Loucy (cell line): ENCODE measurements at regions not wholly inside any gene's neighbourhood (a gene's known extent, or its start where the extent isn't known, plus 50 kb on each side); places are given as distances from the start of the nearest gene placed in this dataset.

Source experiments
- H2AFZ ChIP-seq: fragments of 200-600 bp; sonication (generic); 2 replicates; pipeline ENCODE4 v1.6.0; 2016; ENCODE audit warnings: antibody characterized with exemption, mild to moderate bottlenecking, low read length, moderate library complexity
- H3F3A ChIP-seq: fragments of 200-600 bp; 2 replicates; pipeline ENCODE4 v1.6.0; 2016; ENCODE audit warnings: antibody characterized with exemption, low read depth, mild to moderate bottlenecking
- H3K27me3 ChIP-seq: fragments of 200-600 bp; sonication (generic); 2 replicates; pipeline ENCODE4 v1.6.1; 2014; ENCODE audit warnings: low read length, mild to moderate bottlenecking; ENCODE audit not compliant: insufficient read depth, poor library complexity, severe bottlenecking
- H3K36me3 ChIP-seq: fragments of 200-600 bp; sonication (generic); 2 replicates; pipeline ENCODE4 v1.6.1; 2016; ENCODE audit warnings: low read length; ENCODE audit not compliant: insufficient read depth
- H3K4me1 ChIP-seq: fragments of 200-600 bp; sonication (generic); 2 replicates; pipeline ENCODE4 v1.5.1; 2014; ENCODE audit warnings: low read length, mild to moderate bottlenecking; ENCODE audit not compliant: insufficient read depth, poor library complexity, severe bottlenecking
- H3K4me2 ChIP-seq: fragments of 200-600 bp; sonication (generic); 2 replicates; pipeline ENCODE4 v1.6.0; 2014; ENCODE audit warnings: antibody characterized with exemption, low read length, low read depth, mild to moderate bottlenecking; ENCODE audit not compliant: poor library complexity, severe bottlenecking
- H3K4me3 ChIP-seq: fragments of 200-600 bp; sonication (generic); 2 replicates; pipeline ENCODE4 v1.5.1; 2014; ENCODE audit warnings: low read length, mild to moderate bottlenecking, mixed read lengths; ENCODE audit not compliant: poor library complexity, severe bottlenecking
- H3K79me2 ChIP-seq: fragments of 200-600 bp; sonication (generic); 2 replicates; pipeline ENCODE4 v1.6.1; 2014; ENCODE audit warnings: low read length; ENCODE audit not compliant: insufficient read depth
- H3K9ac ChIP-seq: fragments of 200-600 bp; sonication (generic); 2 replicates; pipeline ENCODE4 v1.6.0; 2014; ENCODE audit warnings: mild to moderate bottlenecking, low read depth, low read length, moderate library complexity; ENCODE audit not compliant: poor library complexity, severe bottlenecking
- H3K9me2 ChIP-seq: fragments of 200-600 bp; sonication (generic); replicated peaks from 2 replicates; pipeline ENCODE4 v1.6.1; 2016; ENCODE audit warnings: low read depth, low read length, mixed read lengths
- H3K9me3 ChIP-seq: fragments of 200-600 bp; sonication (generic); 2 replicates; pipeline ENCODE4 v1.6.1; 2014; ENCODE audit warnings: mild to moderate bottlenecking, antibody characterized with exemption, low read length, low read depth; ENCODE audit not compliant: insufficient read depth
- H4K20me1 ChIP-seq: fragments of 200-600 bp; sonication (generic); 2 replicates; pipeline ENCODE4 v1.6.0; 2014; ENCODE audit warnings: antibody characterized with exemption, low read length, mild to moderate bottlenecking; ENCODE audit not compliant: insufficient read depth, poor library complexity, severe bottlenecking
- CTCF ChIP-seq: fragments of 200-600 bp; sonication (generic); conservative IDR thresholded peaks from 2 replicates; pipeline ENCODE4 v1.5.1; 2014; ENCODE audit warnings: mild to moderate bottlenecking, antibody characterized with exemption, low read length
- EZH2phosphoT487 ChIP-seq: fragments of 200-600 bp; IDR thresholded peaks from 2 replicates; pipeline ENCODE4 v1.6.1; 2018; ENCODE audit warnings: antibody characterized with exemption, mild to moderate bottlenecking, moderate library complexity, borderline replicate concordance

GRCh38 chr2:2728635-2729034, 397.6 kb upstream of the MYT1L start:
- Histone ChIP-seq H3K27me3 (no peaks in the 10 kb centered on the region), H3K9ac (no peak overlapping the region)
- no peak for TF ChIP-seq CTCF
- no peak for TF ChIP-seq EZH2phosphoT487

GRCh38 chr2:2727876-2728511, 396.9 kb upstream of the MYT1L start:
- Histone ChIP-seq H3K9me3 (no peaks in the 10 kb centered on the region), H3F3A (no peaks in the 10 kb centered on the region), H3K4me3 (no peak overlapping the region), H3K9ac (no peak overlapping the region), H4K20me1 (no peaks in the 10 kb centered on the region), H3K4me2 (no peak overlapping the region), H3K79me2 (no peaks in the 10 kb centered on the region), H3K27me3 (no peaks in the 10 kb centered on the region), H3K36me3 (no peaks in the 10 kb centered on the region), H2AFZ (no peak overlapping the region), H3K4me1 (no peaks in the 10 kb centered on the region), H3K9me2 (no peaks in the 10 kb centered on the region)
- TF ChIP-seq EZH2phosphoT487, result no peak

More at GRCh38 chr2:2728635-2729034, 397.6 kb upstream of the MYT1L start:
- H3K9me3 ChIP-seq, result no peaks in the 10 kb centered on the region
- no peak overlapping the region for H2AFZ ChIP-seq
- H3K36me3 ChIP-seq, result no peaks in the 10 kb centered on the region
- H3K4me1 ChIP-seq, result no peaks in the 10 kb centered on the region
- no peak overlapping the region for H3K4me2 ChIP-seq
- H3K79me2 ChIP-seq, result no peaks in the 10 kb centered on the region
- H4K20me1 ChIP-seq, result no peaks in the 10 kb centered on the region
- H3K4me3 ChIP-seq, result no peak overlapping the region
- H3K9me2 ChIP-seq, result no peaks in the 10 kb centered on the region
- no peaks in the 10 kb centered on the region for H3F3A ChIP-seq

- no peak overlapping the region for H3K4me3 ChIP-seq
- no peaks in the 10 kb centered on the region for H3F3A ChIP-seq
- no peak overlapping the region for H3K9ac ChIP-seq
- no peaks in the 10 kb centered on the region for H3K4me1 ChIP-seq
- no peaks in the 10 kb centered on the region for H3K27me3 ChIP-seq
- no peaks in the 10 kb centered on the region for H3K79me2 ChIP-seq
- H3K9me3 ChIP-seq, result no peaks in the 10 kb centered on the region; the same call in 1 of the 2 replicates
- H3K36me3 ChIP-seq, result no peaks in the 10 kb centered on the region
- no peaks in the 10 kb centered on the region for H3K9me2 ChIP-seq
- H4K20me1 ChIP-seq, result no peaks in the 10 kb centered on the region
- TF ChIP-seq CTCF (no peak), EZH2phosphoT487 (no peak)
- H3K4me2 ChIP-seq, result no peak overlapping the region
- no peak overlapping the region for H2AFZ ChIP-seq
Measured at GRCh38 chr2:2726163-2726562, 395.1 kb upstream of the MYT1L start.

GRCh38 chr2:2723064-2723463, 392.0 kb upstream of the MYT1L start:
- Histone ChIP-seq H3K4me1 (no peaks in the 10 kb centered on the region), H2AFZ (no peak overlapping the region), H3K9me2 (no peaks in the 10 kb centered on the region), H3K36me3 (no peaks in the 10 kb centered on the region), H3K4me3 (no peak overlapping the region), H3K9me3 (no peaks in the 10 kb centered on the region; the same call in 1 of the 2 replicates), H3K79me2 (no peaks in the 10 kb centered on the region), H3K9ac (no peak overlapping the region), H3F3A (no peaks in the 10 kb centered on the region), H3K27me3 (no peaks in the 10 kb centered on the region), H4K20me1 (no peaks in the 10 kb centered on the region), H3K4me2 (no peak overlapping the region)
- TF ChIP-seq EZH2phosphoT487 (no peak), CTCF (no peak)
